ENCODE measurements at regions not wholly inside any gene's neighbourhood (a gene's known extent, or its start where the extent isn't known, plus 50 kb on each side); places are given as distances from the start of the nearest gene placed in this dataset.

DNA sequence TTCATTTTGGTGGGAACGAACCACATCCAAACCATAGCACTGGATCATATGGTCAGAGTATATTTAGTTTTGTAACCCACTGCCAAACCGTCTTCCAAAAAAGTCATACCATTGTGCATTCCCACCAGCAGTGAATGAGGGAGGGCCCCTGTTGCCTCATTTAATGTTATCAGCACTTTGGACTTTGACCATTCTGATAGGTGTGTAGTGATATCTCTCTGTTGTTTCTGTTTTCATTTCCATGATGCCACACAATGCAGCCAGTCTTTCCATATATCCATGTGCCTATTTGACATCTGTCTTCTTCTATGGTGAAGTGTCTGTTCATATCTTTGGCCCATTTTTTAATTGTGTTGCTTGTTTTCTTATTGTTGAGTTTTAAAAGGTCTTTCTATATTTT lies 105.0 kb upstream of the PPP2R2D start:
- TF ChIP-seq CTCF (IDR thresholded peaks at IDR 0.05; ENCODE audit: low read length) = no peak
- TF ChIP-seq EZH2 (optimal IDR thresholded peaks at IDR 0.05; ENCODE audit: low read depth, low read length) = no peak
- no peak for TF ChIP-seq EZH2phosphoT487 (IDR thresholded peaks at IDR 0.05; ENCODE audit: low read length)

All from MM.1S (cell line).